ENCODE measurements at regions not wholly inside any gene's neighbourhood (a gene's known extent, or its start where the extent isn't known, plus 50 kb on each side); places are given as distances from the start of the nearest gene placed in this dataset.

DNA sequence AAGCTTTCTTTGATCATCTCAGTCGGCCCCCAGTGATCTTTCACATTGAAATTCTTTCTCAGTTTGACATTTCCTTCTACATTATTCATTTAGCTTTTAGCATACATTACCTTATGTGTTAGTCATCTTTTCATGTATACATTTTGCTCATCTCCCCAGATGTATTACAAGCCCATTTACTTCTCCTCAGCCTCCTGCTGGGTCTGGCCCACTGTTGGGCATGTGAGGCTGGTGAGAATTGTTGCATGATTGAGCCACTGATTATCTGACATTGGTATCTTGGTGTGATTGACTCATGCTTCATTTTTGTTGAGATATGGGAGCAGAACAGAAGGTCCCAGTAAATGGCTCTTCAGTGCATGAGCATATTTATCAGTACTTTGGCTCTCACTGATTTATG, 300.1 kb upstream of the DDX18 start:
- TF ChIP-seq YY1 (IDR thresholded peaks at IDR 0.05), result no peak
- no peak for TF ChIP-seq JUND (IDR thresholded peaks at IDR 0.05)
- TF ChIP-seq, protein P1, sequence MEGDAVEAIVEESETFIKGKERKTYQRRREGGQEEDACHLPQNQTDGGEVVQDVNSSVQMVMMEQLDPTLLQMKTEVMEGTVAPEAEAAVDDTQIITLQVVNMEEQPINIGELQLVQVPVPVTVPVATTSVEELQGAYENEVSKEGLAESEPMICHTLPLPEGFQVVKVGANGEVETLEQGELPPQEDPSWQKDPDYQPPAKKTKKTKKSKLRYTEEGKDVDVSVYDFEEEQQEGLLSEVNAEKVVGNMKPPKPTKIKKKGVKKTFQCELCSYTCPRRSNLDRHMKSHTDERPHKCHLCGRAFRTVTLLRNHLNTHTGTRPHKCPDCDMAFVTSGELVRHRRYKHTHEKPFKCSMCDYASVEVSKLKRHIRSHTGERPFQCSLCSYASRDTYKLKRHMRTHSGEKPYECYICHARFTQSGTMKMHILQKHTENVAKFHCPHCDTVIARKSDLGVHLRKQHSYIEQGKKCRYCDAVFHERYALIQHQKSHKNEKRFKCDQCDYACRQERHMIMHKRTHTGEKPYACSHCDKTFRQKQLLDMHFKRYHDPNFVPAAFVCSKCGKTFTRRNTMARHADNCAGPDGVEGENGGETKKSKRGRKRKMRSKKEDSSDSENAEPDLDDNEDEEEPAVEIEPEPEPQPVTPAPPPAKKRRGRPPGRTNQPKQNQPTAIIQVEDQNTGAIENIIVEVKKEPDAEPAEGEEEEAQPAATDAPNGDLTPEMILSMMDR (IDR thresholded peaks at IDR 0.05; ENCODE audit: low read depth, low read length, missing input control), result no peak
- TF ChIP-seq, protein P2, sequence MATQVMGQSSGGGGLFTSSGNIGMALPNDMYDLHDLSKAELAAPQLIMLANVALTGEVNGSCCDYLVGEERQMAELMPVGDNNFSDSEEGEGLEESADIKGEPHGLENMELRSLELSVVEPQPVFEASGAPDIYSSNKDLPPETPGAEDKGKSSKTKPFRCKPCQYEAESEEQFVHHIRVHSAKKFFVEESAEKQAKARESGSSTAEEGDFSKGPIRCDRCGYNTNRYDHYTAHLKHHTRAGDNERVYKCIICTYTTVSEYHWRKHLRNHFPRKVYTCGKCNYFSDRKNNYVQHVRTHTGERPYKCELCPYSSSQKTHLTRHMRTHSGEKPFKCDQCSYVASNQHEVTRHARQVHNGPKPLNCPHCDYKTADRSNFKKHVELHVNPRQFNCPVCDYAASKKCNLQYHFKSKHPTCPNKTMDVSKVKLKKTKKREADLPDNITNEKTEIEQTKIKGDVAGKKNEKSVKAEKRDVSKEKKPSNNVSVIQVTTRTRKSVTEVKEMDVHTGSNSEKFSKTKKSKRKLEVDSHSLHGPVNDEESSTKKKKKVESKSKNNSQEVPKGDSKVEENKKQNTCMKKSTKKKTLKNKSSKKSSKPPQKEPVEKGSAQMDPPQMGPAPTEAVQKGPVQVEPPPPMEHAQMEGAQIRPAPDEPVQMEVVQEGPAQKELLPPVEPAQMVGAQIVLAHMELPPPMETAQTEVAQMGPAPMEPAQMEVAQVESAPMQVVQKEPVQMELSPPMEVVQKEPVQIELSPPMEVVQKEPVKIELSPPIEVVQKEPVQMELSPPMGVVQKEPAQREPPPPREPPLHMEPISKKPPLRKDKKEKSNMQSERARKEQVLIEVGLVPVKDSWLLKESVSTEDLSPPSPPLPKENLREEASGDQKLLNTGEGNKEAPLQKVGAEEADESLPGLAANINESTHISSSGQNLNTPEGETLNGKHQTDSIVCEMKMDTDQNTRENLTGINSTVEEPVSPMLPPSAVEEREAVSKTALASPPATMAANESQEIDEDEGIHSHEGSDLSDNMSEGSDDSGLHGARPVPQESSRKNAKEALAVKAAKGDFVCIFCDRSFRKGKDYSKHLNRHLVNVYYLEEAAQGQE (IDR thresholded peaks at IDR 0.05), result no peak

Measured in liver (tissue), 3 donors.